Panc1 (cell line): ENCODE measurements at regions not wholly inside any gene's neighbourhood (a gene's known extent, or its start where the extent isn't known, plus 50 kb on each side); places are given as distances from the start of the nearest gene placed in this dataset.

Experiments
- ATAC-seq: fragments of 200-7000 bp; cut with Tn5 transposase; 2 replicates; pipeline ENCODE4 v1.9.1; 2020; ENCODE audit warnings: mild to moderate bottlenecking, moderate library complexity
- BruUV-seq: library from RNA; stranded (reverse); fragments of 400-500 nt; replicated peaks from 2 replicates; lab custom pipeline; 2021; lab: Mats Ljungman, UMichigan
- CTCF ChIA-PET: fragments of 300-600 bp; sonication (Branson Sonifier 250); formaldehyde crosslinking; loops from one replicate; lab custom pipeline; 2022; ENCODE audit warnings: antibody characterized with exemption; lab: Charles Lee
- POLR2A ChIA-PET: fragments of 300-600 bp; sonication (Branson Sonifier 250); formaldehyde crosslinking; loops from one replicate; lab custom pipeline; 2022; ENCODE audit warnings: antibody characterized with exemption; lab: Charles Lee
- DNase-seq: peaks from one replicate; pipeline ENCODE4 v3.0.0-alpha.2; 2010; ENCODE audit warnings: low read depth, low spot score
- H3K27ac ChIP-seq: 2 replicates; pipeline ENCODE4 v1.5.1; 2011; ENCODE audit warnings: mild to moderate bottlenecking, low read length, inconsistent platforms
- H3K27me3 ChIP-seq: fragments of 200-500 bp; sonication (Bioruptor generic); 2 replicates; pipeline ENCODE4 v1.6.0; 2014; ENCODE audit warnings: low read length, inconsistent platforms; ENCODE audit not compliant: control insufficient read depth, insufficient read depth
- H3K36me3 ChIP-seq: fragments of 200-500 bp; sonication (Bioruptor generic); 2 replicates; pipeline ENCODE4 v1.5.1; 2014; ENCODE audit warnings: inconsistent platforms, mild to moderate bottlenecking, low read length, moderate library complexity; ENCODE audit not compliant: control insufficient read depth, insufficient read depth
- H3K4me1 ChIP-seq: 2 replicates; pipeline ENCODE4 v1.5.1; 2011; ENCODE audit warnings: inconsistent platforms, mild to moderate bottlenecking, low read length, moderate library complexity; ENCODE audit not compliant: control insufficient read depth, insufficient read depth
- H3K4me3 ChIP-seq, 2 experiments: 2 replicates each; pipeline ENCODE4 v1.5.1; 2011 to 2012; ENCODE audit warnings: low read depth in 2 of 2, low read length in 2 of 2, mild to moderate bottlenecking in 2 of 2, inconsistent platforms in 1 of 2, moderate library complexity in 1 of 2
- H3K9me3 ChIP-seq: fragments of 200-500 bp; sonication (Bioruptor generic); 2 replicates; pipeline ENCODE4 v1.5.1; 2014; ENCODE audit warnings: low read depth, mild to moderate bottlenecking, inconsistent platforms, low read length, moderate library complexity; ENCODE audit not compliant: control insufficient read depth, insufficient read depth
- CTCF ChIP-seq: fragments of 450-650 bp; IDR thresholded peaks from 2 replicates; pipeline ENCODE4 v1.5.1; 2017; ENCODE audit warnings: mild to moderate bottlenecking
- POLR2AphosphoS5 ChIP-seq: IDR thresholded peaks from 2 replicates; pipeline ENCODE4 v1.6.1; 2012; ENCODE audit warnings: mild to moderate bottlenecking, low read depth, low read length, moderate library complexity
- REST ChIP-seq, 2 experiments: IDR thresholded peaks; 2 replicates each; pipeline ENCODE4 v1.6.1; 2011 to 2012; ENCODE audit warnings: low read depth in 2 of 2, control low read depth in 1 of 2, low read length in 1 of 2, mild to moderate bottlenecking in 1 of 2, moderate library complexity in 1 of 2; ENCODE audit not compliant: insufficient read depth in 1 of 2
- SIN3A ChIP-seq: IDR thresholded peaks from 2 replicates; pipeline ENCODE4 v1.6.1; 2012; ENCODE audit warnings: low read depth, mild to moderate bottlenecking, low read length, moderate library complexity, borderline replicate concordance; ENCODE audit not compliant: insufficient read depth
- TCF7L2 ChIP-seq: IDR thresholded peaks from 2 replicates; pipeline ENCODE4 v1.6.1; 2011; ENCODE audit warnings: mild to moderate bottlenecking, low read depth, low read length, inconsistent platforms
- in situ Hi-C: cut with HindIII; loops from 2 replicates; pipeline ENCODE4 v1.10.0; 2016; ENCODE audit warnings: low sequenced_read_pairs, low pct_unique_long_range_greater_than_20kb
- intact Hi-C: fragments of 100-400 bp; cut with micrococcal nuclease; formaldehyde crosslinking; loops from one replicate; pipeline ENCODE4 v1.10.0; 2022; ENCODE audit not compliant: unreplicated experiment

- intact Hi-C loops (no loop called here), in situ Hi-C loops (no loop called here)
- TF ChIP-seq TCF7L2, result no peak
- no peak for TF ChIP-seq POLR2AphosphoS5
- TF ChIP-seq REST (IDR thresholded peaks at IDR 0.05; ENCODE audit: insufficient read depth in 1 of 2, low read depth in 2 of 2, low read length in 1 of 2), result no peak
- no peak for TF ChIP-seq SIN3A
- TF ChIP-seq CTCF, result no peak
- no peak for ATAC-seq
- no peak for DNase-seq
- no peaks in the 10 kb centered on the region for H3K9me3 ChIP-seq
- no peaks in the 10 kb centered on the region for H3K36me3 ChIP-seq
- H3K27me3 ChIP-seq, result no peaks in the 10 kb centered on the region
- no peaks in the 10 kb centered on the region for H3K4me1 ChIP-seq
- BruUV-seq, result no TSS peak
- ChIA-PET POLR2A (no interaction called here), CTCF (no interaction called here)
- H3K27ac ChIP-seq, result no peak overlapping the region
- H3K4me3 ChIP-seq, result no peak overlapping the region
Observed at GRCh38 chr13:82615043-82615442, 1267.2 kb downstream of the SLITRK1 start.

GRCh38 chr13:82614086-82614485, 1268.2 kb downstream of the SLITRK1 start:
- DNase-seq (no peak), ATAC-seq (no peak)
- no peak overlapping the region for H3K4me3 ChIP-seq
- no peaks in the 10 kb centered on the region for H3K4me1 ChIP-seq
- CTCF ChIA-PET, result no interaction called here
- H3K27ac ChIP-seq, result no peak overlapping the region
- POLR2A ChIA-PET, result no interaction called here
- TF ChIP-seq CTCF, result no peak
- no peak for TF ChIP-seq TCF7L2
- TF ChIP-seq SIN3A, result no peak
- TF ChIP-seq POLR2AphosphoS5, result no peak
- no peak for TF ChIP-seq REST (IDR thresholded peaks at IDR 0.05; ENCODE audit: insufficient read depth in 1 of 2, low read depth in 2 of 2, low read length in 1 of 2)
- no peaks in the 10 kb centered on the region for H3K27me3 ChIP-seq
- no peaks in the 10 kb centered on the region for H3K36me3 ChIP-seq
- in situ Hi-C loops, result no loop called here
- intact Hi-C loops, result no loop called here
- no TSS peak for BruUV-seq
- H3K9me3 ChIP-seq, result no peaks in the 10 kb centered on the region
